H1 (cell line): ENCODE measurements at regions not wholly inside any gene's neighbourhood (a gene's known extent, or its start where the extent isn't known, plus 50 kb on each side); places are given as distances from the start of the nearest gene placed in this dataset.

ENCODE experiments used
- CTCF ChIA-PET: fragments of 300-600 bp; sonication (Branson Sonifier 250); formaldehyde crosslinking; loops from one replicate; lab custom pipeline; 2021; ENCODE audit not compliant: partially characterized antibody; lab: Charles Lee
- POLR2A ChIA-PET: fragments of 300-600 bp; sonication (Branson Sonifier 250); formaldehyde crosslinking; loops from one replicate; lab custom pipeline; 2021; ENCODE audit warnings: inconsistent platforms; ENCODE audit not compliant: partially characterized antibody; lab: Charles Lee
- DNase-seq, 2 experiments: peaks; one replicate each; pipeline versions ENCODE4 v3.0.0 to v3.0.0-alpha.2; 2010 to 2022; ENCODE audit warnings: low spot score in 2 of 2, low read depth in 1 of 2, mixed read lengths in 1 of 2
- FAIRE-seq: peaks from 2 replicates; lab custom pipeline; 2011; peaks lifted over from hg19 to GRCh38; lab: Jason Lieb, UNC
- H2AFZ ChIP-seq: 2 replicates; pipeline ENCODE4 v1.8.1; 2012; ENCODE audit warnings: low read length, inconsistent platforms
- H2AK5ac ChIP-seq: 2 replicates; pipeline ENCODE4 v1.6.1; 2013; ENCODE audit warnings: low read depth, low read length
- H2BK120ac ChIP-seq: replicated peaks from 2 replicates; pipeline ENCODE3; 2013; ENCODE audit warnings: low read depth, low read length, inconsistent platforms
- H2BK12ac ChIP-seq: 2 replicates; pipeline ENCODE4 v1.6.1; 2013; ENCODE audit warnings: low read depth, low read length
- H2BK15ac ChIP-seq: 2 replicates; pipeline ENCODE4 v1.6.1; 2013; ENCODE audit warnings: low read length
- H2BK20ac ChIP-seq: 2 replicates; pipeline ENCODE4 v1.6.1; 2013; ENCODE audit warnings: low read length
- H2BK5ac ChIP-seq: 2 replicates; pipeline ENCODE4 v1.6.1; 2013; ENCODE audit warnings: low read depth, low read length
- H3K14ac ChIP-seq: 2 replicates; pipeline ENCODE4 v1.6.1; 2013; ENCODE audit warnings: inconsistent platforms; ENCODE audit not compliant: insufficient read length
- H3K18ac ChIP-seq: 2 replicates; pipeline ENCODE4 v1.6.1; 2013; ENCODE audit warnings: low read length; ENCODE audit errors: extremely low read depth
- H3K23ac ChIP-seq: 2 replicates; pipeline ENCODE4 v1.6.1; 2013; ENCODE audit warnings: inconsistent platforms; ENCODE audit not compliant: insufficient read length
- H3K23me2 ChIP-seq: 2 replicates; pipeline ENCODE4 v1.6.1; 2013; ENCODE audit warnings: low read depth, low read length
- H3K27ac ChIP-seq: 2 replicates; pipeline ENCODE4 v1.6.1; 2011; ENCODE audit warnings: low read depth, low read length, inconsistent platforms
- H3K27me3 ChIP-seq, 4 experiments: replicated peaks in 1 of 4; 1 replicate in 1 of 4; 2 replicates in 3 of 4; pipeline versions ENCODE4 v1.6.1 to v1.8.1; 2011 to 2013; ENCODE audit warnings: low read length in 3 of 4, mild to moderate bottlenecking in 3 of 4, inconsistent platforms in 2 of 4, mixed read lengths in 2 of 4, moderate library complexity in 1 of 4; ENCODE audit not compliant: control insufficient read depth in 3 of 4, insufficient read depth in 3 of 4; ENCODE audit errors: extremely low read depth in 1 of 4
- H3K36me3 ChIP-seq, 4 experiments: 2 replicates each; pipeline versions ENCODE4 v1.6.1 to v1.8.1; 2011 to 2013; ENCODE audit warnings: mild to moderate bottlenecking in 4 of 4, low read length in 3 of 4, moderate library complexity in 2 of 4, control low read depth in 1 of 4, inconsistent platforms in 1 of 4; ENCODE audit not compliant: insufficient read depth in 4 of 4, control insufficient read depth in 2 of 4
- H3K4ac ChIP-seq: replicated peaks from 2 replicates; pipeline ENCODE3; 2013; ENCODE audit warnings: low read length, low read depth, mixed read lengths, inconsistent platforms; ENCODE audit not compliant: insufficient read length
- H3K4me1 ChIP-seq, 4 experiments: replicated peaks in 1 of 4; 1 replicate in 1 of 4; 2 replicates in 3 of 4; pipeline versions ENCODE4 v1.6.1 to v1.8.1; 2011 to 2013; ENCODE audit warnings: low read length in 3 of 4, inconsistent platforms in 2 of 4, mixed read lengths in 1 of 4; ENCODE audit not compliant: insufficient read depth in 4 of 4, control insufficient read depth in 3 of 4
- H3K4me2 ChIP-seq, 2 experiments: 2 replicates each; pipeline versions ENCODE4 v1.6.1 to v1.8.1; 2011 to 2013; ENCODE audit warnings: low read depth in 2 of 2, low read length in 2 of 2, control low read depth in 1 of 2, inconsistent platforms in 1 of 2, mild to moderate bottlenecking in 1 of 2; ENCODE audit not compliant: insufficient read depth in 1 of 2
- H3K4me3 ChIP-seq, 4 experiments: fragments of 200-600, 300-600 bp in 1 of 4; sonication (generic), shearing (Covaris generic), sonication (Bioruptor Twin) in 1 of 4; 2 replicates each; pipeline versions ENCODE4 v1.5.1 to v1.8.1; 2011 to 2016; ENCODE audit warnings: low read length in 4 of 4, low read depth in 3 of 4, control low read depth in 2 of 4, inconsistent platforms in 2 of 4, mild to moderate bottlenecking in 2 of 4, mixed read lengths in 1 of 4, moderate library complexity in 1 of 4; ENCODE audit not compliant: insufficient read depth in 2 of 4; ENCODE audit errors: extremely low read depth in 1 of 4
- H3K56ac ChIP-seq: replicated peaks from 2 replicates; pipeline ENCODE3; 2013; ENCODE audit warnings: low read depth, mild to moderate bottlenecking, mixed read lengths, low read length, inconsistent platforms; ENCODE audit not compliant: insufficient read length
- H3K79me1 ChIP-seq: 2 replicates; pipeline ENCODE4 v1.6.1; 2013; ENCODE audit warnings: low read depth, low read length, control low read depth
- H3K79me2 ChIP-seq, 2 experiments: 2 replicates each; pipeline versions ENCODE4 v1.6.1 to v1.8.1; 2012 to 2013; ENCODE audit warnings: low read length in 2 of 2, mild to moderate bottlenecking in 2 of 2, inconsistent platforms in 1 of 2; ENCODE audit not compliant: insufficient read depth in 2 of 2, control insufficient read depth in 1 of 2
- H3K9ac ChIP-seq, 4 experiments: replicated peaks in 1 of 4; 1 replicate in 1 of 4; 2 replicates in 3 of 4; pipeline versions ENCODE4 v1.6.1 to v1.8.1; 2011 to 2013; ENCODE audit warnings: low read depth in 3 of 4, low read length in 3 of 4, control low read depth in 2 of 4, mild to moderate bottlenecking in 2 of 4, moderate library complexity in 2 of 4, inconsistent platforms in 1 of 4; ENCODE audit errors: extremely low read depth in 1 of 4
- H3K9me3 ChIP-seq, 2 experiments: 2 replicates each; pipeline versions ENCODE4 v1.6.1 to v1.8.1; 2012 to 2013; ENCODE audit warnings: mild to moderate bottlenecking in 2 of 2, moderate library complexity in 2 of 2, control low read depth in 1 of 2, inconsistent platforms in 1 of 2, low read depth in 1 of 2, low read length in 1 of 2, mixed read lengths in 1 of 2; ENCODE audit not compliant: insufficient read depth in 2 of 2
- H4K20me1 ChIP-seq, 2 experiments: replicated peaks in 1 of 2; 2 replicates each; pipeline versions ENCODE3 to v1.8.1; 2011 to 2013; ENCODE audit warnings: inconsistent platforms in 2 of 2, low read length in 2 of 2, mild to moderate bottlenecking in 1 of 2; ENCODE audit not compliant: insufficient read depth in 2 of 2, control insufficient read depth in 1 of 2
- H4K5ac ChIP-seq: 2 replicates; pipeline ENCODE4 v1.6.1; 2013; ENCODE audit warnings: low read length, low read depth, mixed read lengths, inconsistent platforms; ENCODE audit not compliant: insufficient read length
- H4K8ac ChIP-seq: 2 replicates; pipeline ENCODE4 v1.8.0; 2013; ENCODE audit warnings: mild to moderate bottlenecking, moderate library complexity, low read length, inconsistent platforms; ENCODE audit not compliant: insufficient read depth; ENCODE audit errors: extremely low read depth
- H4K91ac ChIP-seq: replicated peaks from 2 replicates; pipeline ENCODE3; 2013; ENCODE audit warnings: low read length, mixed read lengths, inconsistent platforms; ENCODE audit not compliant: insufficient read length
- CBX8 ChIP-seq: fragments of 300-800, 300-1000 bp; sonication (generic); IDR thresholded peaks from 2 replicates; pipeline ENCODE4 v1.7.1; 2016; ENCODE audit warnings: low read depth, low read length, borderline replicate concordance
- EZH2 ChIP-seq: fragments of 200-600 bp; sonication (generic); IDR thresholded peaks from 2 replicates; pipeline ENCODE4 v1.7.1; 2012; ENCODE audit warnings: low read depth, mild to moderate bottlenecking, moderate library complexity, low read length, inconsistent platforms; ENCODE audit not compliant: severe bottlenecking
- FOSL1 ChIP-seq: IDR thresholded peaks from 2 replicates; pipeline ENCODE4 v1.6.1; 2011; ENCODE audit warnings: mild to moderate bottlenecking, low read depth, low read length, moderate library complexity; ENCODE audit not compliant: insufficient read depth
- GTF2F1 ChIP-seq: IDR thresholded peaks from 2 replicates; pipeline ENCODE4 v1.6.1; 2012; ENCODE audit warnings: low read depth, low read length, improper control_type of control experiment, borderline replicate concordance
- POU5F1 ChIP-seq: IDR thresholded peaks from 2 replicates; pipeline ENCODE4 v1.6.1; 2011; ENCODE audit warnings: low read depth, mild to moderate bottlenecking, low read length, moderate library complexity
- TEAD4 ChIP-seq: IDR thresholded peaks from 2 replicates; pipeline ENCODE4 v1.6.1; 2012; ENCODE audit warnings: low read depth, low read length, inconsistent platforms, mixed read lengths
- WGBS, 2 experiments: shearing (Covaris generic) in 1 of 2; methylation state at CpG; one replicate each; pipeline versions ENCODE4 v1.1.6 to v1.1.7; 2013 to 2015; ENCODE audit warnings: low lambda C conversion rate in 2 of 2, mixed read lengths in 2 of 2, inconsistent platforms in 1 of 2, low coverage in 1 of 2, missing lambda C conversion rate in 1 of 2; ENCODE audit not compliant: insufficient replicate concordance in 2 of 2, insufficient coverage in 1 of 2, insufficient read length in 1 of 2; ENCODE audit errors: extremely low coverage in 1 of 2, missing lambda C conversion rate in 1 of 2; 5-methylcytosine and 5-hydroxymethylcytosine counted together

DNA sequence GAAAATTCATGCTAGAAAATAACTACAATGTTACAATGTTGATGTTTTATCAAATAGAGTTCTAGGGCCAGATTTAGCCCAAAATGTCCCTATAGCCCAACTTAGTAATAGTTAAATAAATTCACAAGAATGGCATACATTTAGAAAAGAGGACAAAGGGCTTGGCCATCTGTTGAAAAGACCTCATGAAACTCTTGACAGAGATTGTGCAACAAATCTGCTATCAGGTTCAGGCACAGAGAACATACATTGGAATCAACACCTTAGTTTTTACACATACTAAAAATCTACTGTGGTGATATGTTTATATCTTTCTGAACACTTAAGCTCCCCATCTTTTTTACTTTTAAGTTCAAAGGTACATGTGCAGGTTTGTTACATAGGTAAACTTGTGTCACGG lies 298.3 kb upstream of the DACH1 start:
- H3K27me3 ChIP-seq = no peaks in the 10 kb centered on the region
- H4K91ac ChIP-seq = no peak overlapping the region
- no peak overlapping the region for H3K18ac ChIP-seq
- no peak overlapping the region for H2AK5ac ChIP-seq
- H3K23me2 ChIP-seq = no peaks in the 10 kb centered on the region
- FAIRE-seq (no peak), DNase-seq (no peak)
- no peaks in the 10 kb centered on the region for H3K36me3 ChIP-seq
- H3K4ac ChIP-seq = no peak overlapping the region
- POLR2A ChIA-PET = no interaction called here
- H3K56ac ChIP-seq = no peak overlapping the region
- H2AFZ ChIP-seq = no peak overlapping the region
- H2BK12ac ChIP-seq = no peak overlapping the region
- no peak overlapping the region for H3K23ac ChIP-seq
- no peak overlapping the region for H3K14ac ChIP-seq
- no peaks in the 10 kb centered on the region for H3K4me1 ChIP-seq
- H4K8ac ChIP-seq = no peak overlapping the region
- H2BK20ac ChIP-seq = no peak overlapping the region
- no peak overlapping the region for H3K9ac ChIP-seq
- no peak overlapping the region for H3K4me2 ChIP-seq
- CTCF ChIA-PET = no interaction called here
- H2BK5ac ChIP-seq = no peak overlapping the region
- no peak overlapping the region for H2BK120ac ChIP-seq
- no peaks in the 10 kb centered on the region for H3K9me3 ChIP-seq
- no peak overlapping the region for H4K5ac ChIP-seq
- WGBS, 2 experiments = 100% methylated on average over 1 of the region's 1 CpG; no CpG with 5 or more reads in 1 of the 2 experiments
- no peaks in the 10 kb centered on the region for H4K20me1 ChIP-seq
- H3K79me1 ChIP-seq = no peaks in the 10 kb centered on the region
- H3K79me2 ChIP-seq = no peaks in the 10 kb centered on the region
- no peak overlapping the region for H3K27ac ChIP-seq
- no peak overlapping the region for H3K4me3 ChIP-seq
- no peak overlapping the region for H2BK15ac ChIP-seq
- TF ChIP-seq GTF2F1 = no peak
- no peak for TF ChIP-seq EZH2
- no peak for TF ChIP-seq POU5F1
- no peak for TF ChIP-seq CBX8
- no peak for TF ChIP-seq FOSL1
- TF ChIP-seq TEAD4 = no peak
